GM21528 (cell line): ENCODE measurements at regions not wholly inside any gene's neighbourhood (a gene's known extent, or its start where the extent isn't known, plus 50 kb on each side); places are given as distances from the start of the nearest gene placed in this dataset.
"Not testable (repeated sequence)": the region's sequence is repeated elsewhere in the genome, so short reads cannot be mapped to it uniquely, and the experiment has no call there.

Experiments
- ATAC-seq: cut with Tn5 transposase; IDR thresholded peaks from one replicate; pipeline ENCODE4 v1.9.1; 2021; ENCODE audit warnings: mild to moderate bottlenecking, moderate library complexity; ENCODE audit not compliant: unreplicated experiment, low FRiP score

DNA sequence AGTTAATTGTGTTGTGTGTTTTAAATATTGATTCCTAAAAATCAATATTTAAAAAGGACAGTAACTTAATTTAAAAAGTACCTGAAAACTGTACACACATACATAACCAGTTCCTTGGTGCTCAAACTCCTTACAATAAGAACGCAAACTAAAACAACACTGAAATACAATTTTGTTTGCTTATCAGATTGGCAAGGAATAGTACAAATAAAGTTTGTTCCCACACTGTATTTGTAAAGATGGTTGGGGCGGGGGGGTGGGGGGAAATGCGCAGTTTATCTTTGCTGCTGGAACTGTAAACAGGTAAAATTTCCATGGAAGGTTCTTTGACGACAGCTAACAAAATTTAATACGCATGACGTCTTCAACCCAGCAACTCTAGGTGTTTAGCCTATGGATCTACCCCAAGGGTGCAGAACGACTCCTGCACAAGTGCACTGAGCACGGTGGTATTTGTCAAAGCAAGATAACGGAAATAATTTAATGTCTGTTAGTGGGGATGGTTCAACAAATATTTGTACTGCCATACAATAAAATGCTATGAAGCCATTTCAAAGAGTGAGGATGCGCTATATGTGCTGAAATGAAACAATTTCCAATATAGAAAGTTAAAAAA, 96.5 kb downstream of the ING1 start:
- no peak for ATAC-seq

DNA sequence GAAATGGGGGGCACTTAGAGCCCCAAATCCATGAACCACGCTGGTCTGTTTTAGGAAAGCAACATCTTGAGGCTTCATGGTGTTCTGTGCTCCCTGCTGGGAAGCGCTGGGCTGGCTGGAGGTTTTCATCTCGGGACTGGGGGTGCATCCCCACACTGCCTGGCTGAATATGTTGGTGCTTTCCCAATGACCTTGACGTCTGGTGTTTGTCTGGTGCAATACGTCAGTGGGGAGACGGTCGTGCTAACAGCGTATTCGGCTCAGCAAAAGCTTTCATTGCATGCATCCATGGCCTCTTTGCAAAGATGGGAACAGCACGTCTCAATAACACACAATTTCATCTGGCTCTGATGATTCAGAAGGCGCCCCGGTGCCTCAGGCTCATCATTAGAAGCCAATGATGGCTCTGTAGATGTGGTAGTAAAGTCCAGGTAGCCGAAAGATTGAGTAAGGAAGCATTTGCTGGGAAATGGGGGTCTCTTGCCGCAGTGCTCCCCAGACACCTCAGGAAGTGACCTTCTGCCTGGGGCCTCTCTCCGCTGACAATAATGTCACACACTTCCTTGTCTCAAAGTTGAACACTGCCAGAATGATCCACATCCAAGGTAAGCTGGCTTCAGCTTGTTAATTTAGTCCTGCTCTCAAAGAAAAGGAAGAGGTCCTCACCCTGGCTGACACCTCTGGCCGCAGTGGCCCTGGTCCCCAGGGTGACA, 97.7 kb downstream of the ING1 start:
- ATAC-seq, result no peak

DNA sequence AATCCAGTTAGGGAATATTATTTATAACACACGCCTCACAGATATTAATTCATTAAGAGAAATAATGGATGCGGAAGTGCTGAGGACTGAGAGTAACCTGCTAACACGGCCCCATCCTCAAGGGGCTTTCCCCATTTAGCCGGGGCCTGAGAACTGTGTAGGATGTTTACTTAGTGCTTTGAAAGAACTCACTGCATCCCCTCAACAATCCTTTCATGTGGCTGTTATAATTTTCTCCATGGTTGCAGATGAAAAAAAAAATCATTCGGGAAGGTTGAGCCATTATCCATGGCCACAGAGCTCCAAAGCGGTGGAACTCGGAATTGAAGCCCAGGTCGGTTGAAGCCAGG, 98.2 kb downstream of the ING1 start:
- ATAC-seq, result no peak

DNA sequence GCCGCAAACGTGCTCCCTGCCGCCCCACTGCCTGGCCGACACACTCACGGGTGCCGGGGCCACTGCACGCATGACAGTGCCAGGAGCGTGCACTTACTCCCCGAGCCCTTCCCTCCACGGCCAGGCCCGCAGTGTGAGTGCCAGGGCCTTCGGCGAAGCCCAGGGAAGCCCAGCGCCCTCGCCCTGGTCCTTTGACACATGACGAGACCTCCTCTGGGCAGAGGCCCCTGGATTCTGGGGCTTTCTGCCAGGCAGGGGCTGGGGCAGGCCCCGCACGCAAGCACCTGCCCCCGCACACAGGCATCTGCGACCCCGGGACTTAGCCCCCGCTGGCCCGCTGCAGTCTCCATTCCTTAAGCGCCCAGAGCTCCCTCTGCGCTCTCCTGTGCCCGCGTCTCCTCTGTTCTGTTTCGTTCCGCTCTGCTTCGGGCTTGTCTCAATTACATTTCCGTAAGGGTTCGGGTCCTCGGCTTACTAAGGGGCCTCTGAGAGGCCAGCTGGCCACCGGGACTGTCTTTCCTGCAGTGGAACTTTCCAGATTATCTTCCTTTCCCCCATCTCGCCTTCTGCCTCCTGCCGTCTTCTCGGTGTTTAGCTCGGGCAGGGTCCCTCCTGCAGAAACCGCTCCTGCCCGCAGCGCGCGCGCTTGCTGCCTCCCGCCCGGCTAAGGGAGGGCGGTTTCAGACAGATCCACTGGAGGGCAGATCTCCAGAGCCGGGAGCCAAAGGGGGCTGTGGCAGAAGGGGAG, 98.8 kb downstream of the ING1 start:
- ATAC-seq, result no peak

DNA sequence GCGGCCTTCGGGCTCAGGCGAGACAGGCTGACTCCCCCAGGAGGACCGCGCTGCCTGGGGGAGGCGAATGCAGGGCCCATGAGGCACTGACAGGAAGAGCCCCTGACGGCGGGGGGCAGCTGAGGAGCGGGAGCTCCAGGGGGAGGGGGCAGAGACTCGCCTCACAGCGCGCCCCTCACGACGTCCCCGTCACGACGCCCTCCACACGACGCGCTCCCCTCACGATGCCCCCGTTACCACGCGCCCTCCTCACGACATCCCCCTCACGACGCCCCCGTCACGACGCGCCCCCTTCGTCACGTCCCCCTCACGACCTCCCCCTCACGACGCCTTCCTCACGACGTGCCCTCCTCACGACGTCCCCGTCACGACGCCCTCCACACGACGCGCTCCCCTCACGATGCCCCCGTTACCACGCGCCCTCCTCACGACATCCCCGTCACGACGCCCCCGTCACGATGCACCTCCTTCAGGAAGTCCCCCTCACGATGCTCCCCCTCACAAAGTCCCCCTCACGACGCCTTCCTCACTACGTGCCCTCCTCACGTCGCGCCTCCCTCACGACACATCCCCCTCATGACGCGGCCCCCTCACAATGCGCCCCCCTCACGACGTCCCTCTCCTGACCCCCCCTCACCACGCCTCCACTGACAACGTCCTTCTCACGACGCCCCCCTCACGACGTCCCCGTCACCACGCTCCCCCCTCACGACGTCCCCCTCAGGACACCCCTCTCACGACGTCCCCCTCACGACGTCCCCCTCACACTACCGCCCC, 99.6 kb downstream of the ING1 start:
- no peak for ATAC-seq

DNA sequence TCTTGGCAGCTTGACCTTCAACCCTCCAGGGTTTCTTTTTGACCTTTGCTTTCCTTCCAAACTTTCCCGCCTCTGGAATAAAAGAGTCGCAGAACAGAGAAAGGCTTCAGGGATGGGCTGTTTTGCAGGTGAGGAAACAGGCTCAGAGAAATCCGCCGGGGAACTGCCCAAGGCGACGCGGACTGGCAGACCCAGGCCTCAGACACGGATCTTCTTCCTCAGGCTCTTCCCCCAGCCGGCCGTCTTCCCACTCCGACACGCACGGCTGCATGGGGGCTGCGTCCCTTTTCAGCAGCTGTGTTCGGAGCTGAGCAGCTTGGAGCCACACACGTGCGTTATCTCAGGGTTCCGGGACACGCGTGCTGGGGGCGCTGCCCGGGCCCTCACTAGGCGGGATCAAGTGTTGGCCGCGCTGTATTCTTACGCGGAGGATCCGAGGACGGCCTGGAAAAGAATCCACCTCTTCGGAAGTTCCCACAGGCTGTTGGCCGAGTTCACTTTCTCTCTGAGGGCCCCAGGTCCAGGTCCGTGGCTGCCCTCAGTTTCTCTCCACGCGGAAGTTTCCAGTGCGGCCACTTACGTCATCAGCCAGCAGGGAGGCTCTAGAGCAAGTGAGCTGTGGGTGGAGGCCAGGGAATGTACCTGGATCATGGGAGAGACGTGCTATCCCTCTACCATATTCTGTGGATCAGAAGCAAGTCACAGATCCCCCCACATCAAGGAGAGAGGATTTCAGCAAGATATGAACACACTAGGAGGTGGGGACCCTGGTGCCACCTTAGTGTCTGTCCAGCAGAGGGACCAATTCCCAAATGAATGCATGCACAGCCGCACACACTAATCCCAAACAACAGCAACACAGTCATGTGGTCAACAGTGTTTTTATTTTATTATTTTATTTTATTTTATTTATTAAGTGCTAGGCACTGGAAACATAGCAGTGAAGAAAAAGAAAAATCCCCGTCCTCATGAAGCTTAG, 100.4 kb downstream of the ING1 start:
- no peak for ATAC-seq

DNA sequence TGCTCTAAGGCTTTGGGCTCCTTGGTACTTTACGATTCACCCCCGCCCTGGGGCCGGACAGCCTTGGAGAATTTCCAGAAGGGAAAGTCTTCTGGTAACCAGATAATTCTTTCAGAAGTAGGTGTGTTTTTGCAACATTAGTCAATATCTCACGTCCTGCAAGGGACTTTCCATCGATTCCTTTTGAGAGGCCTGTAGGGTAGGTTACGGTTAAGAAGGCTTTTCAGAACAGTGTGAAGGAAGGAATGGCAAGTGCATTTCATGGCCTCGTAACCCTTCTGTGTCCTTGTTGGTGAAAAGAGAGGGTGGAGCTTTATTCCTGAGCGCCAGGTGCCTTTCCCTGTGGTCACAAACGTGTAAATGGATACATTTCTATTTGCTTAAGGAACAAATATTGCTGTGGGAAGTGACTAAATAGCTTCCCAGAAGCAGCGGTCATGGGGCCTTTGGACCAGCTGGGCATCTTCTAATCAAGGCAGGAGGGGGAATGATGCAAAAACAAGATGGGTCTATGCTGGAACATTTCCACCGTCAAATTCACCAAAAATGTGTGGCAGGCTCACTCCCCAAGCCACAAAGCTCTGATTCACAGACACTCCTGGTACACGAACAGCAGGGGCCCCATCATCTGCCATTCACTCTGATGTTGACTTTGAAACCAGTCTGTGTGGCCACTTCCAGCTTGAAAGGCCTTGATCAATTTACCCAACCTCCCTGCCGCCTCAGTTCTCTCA, 99.2 kb downstream of the ANKRD10 start:
- no peak for ATAC-seq

DNA sequence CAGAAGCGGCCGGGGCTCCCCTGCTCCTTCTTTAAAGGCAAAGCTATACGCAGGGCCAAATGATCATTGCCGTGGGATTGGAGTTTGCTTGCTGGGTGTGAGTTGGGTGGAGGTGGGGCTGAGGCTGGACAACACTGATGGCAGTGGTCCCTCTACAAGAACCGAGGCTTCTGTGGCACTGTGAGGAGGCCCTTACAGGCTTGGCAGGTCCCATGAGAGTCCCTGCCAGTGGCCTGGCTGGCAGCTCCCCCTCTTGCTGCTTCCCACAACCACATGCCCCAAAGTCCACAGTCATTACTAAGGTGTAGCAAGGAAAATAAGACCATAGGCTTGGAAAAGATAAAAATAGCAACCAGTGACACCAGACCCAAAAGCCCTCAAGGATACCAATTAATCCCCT, 98.4 kb downstream of the ANKRD10 start:
- no peak for ATAC-seq

DNA sequence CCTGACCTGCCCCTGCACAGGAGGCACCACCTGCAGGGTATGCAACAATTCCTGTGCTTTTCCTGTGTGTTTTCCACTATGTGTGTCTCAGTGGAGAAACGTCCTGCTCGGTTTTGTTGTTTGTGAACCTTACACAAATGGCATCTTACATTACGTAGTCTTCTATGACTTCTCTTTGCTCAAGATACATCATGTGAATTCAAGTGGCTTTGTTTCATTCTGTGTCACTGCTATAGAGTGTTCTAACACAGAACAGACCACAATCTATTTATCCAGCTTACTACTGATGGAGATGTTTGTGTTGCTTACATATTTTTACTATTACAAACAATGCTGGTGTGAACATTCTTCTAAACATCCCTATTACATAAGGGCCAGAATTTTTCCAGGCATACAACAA, 97.7 kb downstream of the ANKRD10 start:
- no peak for ATAC-seq

DNA sequence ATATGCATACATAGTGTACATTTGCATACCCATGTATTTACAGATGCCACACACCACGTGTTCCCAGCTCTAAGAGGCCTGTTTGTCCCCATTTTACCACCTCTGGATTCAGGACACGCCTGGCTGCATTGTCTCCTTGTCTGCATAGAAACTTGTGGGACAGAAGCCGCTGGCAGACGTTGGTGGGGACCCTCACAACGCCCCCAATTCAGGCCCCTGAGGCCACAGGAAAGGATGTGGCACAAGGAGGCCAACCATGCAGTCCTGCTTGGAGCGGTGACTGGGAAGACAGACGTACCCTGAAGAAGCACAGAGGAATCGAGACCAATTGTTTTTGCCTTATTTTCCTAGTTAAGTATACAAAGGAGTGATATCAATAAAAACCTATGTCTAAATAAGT, 96.1 kb downstream of the ANKRD10 start:
- no peak for ATAC-seq

DNA sequence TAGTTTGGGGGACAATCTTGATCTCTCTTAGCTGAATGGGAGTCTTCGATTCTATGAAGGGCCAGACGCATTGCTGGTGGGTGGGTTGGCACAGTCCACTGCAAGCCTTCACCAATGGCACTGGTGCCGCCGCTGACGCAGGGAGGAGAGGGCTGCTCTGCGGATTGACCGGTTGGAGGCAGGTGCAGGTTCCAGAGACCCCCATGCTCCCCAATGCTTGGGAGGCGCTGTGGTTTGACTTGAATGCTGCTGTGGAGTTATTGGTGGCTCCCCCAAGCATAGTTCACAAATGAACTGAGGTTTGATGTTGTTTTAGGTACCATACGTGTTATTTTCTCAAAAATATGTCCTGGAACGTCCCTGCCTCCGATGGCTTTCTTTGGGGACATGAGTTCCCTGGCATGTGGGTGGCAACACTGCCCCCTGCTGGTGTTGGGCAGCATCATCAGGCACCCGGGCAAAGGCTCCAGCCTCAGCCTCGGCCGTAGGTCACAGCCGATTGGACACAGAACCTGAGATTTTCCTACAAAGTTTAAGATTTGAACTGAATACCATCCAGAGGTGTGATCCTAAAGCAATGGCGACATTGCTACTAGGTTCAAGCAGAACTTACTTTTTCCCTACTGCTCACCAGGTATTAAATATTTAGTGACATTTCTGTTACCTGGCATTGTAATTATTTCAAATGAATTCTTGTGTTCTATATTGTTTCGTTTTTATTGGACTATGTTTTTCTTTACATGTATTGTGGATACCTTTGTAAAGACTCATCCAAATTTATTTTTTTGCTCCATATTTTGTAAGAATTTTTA, 95.5 kb downstream of the ANKRD10 start:
- ATAC-seq, result peak; percentile 79

DNA sequence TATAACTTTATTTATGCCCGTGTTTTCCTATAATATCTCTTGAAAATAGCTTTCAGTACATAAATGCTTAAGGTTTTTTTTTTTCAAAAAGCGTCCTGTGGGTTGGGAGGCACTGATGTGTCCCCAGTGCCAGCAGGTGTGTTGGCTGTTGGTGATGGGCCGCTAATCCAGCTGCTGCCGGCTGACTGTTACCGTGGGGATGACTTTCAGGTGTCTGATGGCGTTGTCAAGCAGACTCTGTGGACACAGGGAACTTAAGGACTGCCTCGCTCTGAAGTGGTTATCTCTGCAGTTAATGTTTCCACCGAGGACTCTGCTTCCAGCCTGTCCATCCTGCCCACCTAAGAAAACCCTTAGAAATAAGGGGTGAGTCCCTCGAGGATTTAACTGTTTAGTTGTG, 94.5 kb downstream of the ANKRD10 start:
- no peak for ATAC-seq

DNA sequence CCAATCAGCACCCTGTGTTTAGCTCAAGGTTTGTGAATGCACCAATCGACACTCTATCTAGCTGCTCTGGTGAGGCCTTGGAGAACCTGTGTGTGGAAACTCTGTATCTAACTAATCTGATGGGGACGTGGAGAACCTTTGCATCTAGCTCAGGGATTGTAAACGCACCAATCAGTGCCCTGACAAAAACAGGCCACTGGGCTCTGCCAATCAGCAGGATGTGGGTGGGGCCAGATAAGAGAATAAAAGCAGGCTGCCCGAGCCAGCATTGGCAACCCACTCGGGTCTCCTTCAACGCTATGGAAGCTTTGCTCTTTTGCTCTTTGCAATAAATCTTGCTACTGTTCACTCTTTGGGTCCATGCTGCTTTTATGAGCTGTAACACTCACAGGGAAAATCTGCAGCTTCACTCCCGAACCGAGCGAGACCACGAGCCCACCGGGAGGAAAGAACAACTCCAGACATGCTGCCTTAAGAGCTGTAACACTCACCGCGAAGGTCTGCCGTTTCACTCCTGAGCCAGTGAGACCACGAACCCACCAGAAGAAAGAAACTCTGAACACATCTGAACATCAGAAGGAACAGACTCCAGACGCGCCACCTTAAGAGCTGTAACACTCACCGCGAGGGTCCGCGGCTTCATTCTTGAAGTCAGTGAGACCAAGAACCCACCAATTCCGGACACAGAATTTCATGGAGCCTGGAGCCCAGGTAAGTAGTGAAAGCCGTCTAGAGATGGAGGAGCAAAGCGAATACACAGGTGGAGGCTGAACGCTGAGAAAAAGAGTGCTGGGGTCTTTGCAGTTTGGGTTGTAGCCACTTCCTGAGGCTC, 92.8 kb downstream of the ANKRD10 start:
- ATAC-seq, result not testable (repeated sequence)

DNA sequence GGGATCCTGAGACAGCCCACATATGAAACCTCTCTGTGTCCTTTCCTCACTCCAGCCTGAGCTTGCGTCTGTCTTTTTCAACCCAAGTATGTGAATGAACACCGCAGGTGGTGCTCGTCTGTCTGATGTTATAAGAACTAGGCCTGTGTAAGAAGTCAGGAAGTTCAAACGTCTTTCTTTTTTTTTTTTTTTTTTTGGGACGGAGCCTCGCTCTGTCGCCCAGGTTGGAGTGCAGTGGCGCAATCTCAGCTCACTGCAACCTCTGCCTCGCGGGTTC, 92.3 kb downstream of the ANKRD10 start:
- ATAC-seq, result no peak

DNA sequence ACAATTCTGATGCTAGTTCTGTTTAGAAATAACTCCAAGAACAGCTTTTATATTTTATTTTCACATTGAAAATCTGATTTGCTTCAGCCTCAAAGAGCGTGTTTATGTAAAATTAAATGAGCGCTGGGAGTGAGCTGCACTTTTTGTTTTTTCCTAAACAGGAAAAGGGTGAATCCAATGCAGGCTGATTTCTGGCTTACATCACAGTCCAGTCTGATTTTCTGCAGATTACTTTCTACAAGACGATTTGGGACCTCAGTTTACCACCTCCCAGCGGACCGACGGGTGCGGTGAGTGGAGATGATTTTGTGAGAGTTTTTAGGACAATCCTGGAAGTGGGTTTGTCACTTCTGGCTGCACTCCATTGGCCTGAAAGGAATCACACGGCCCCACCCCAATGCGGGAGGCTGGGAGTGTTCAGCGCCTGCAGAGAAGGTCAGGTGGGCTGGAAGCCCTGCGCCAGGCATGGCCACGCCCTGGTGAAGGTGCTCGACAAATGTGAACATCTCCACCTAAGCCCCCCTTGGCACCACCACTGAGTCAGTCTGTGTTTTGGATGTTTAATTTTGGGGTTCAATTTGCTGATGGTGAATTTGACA, 90.1 kb downstream of the ANKRD10 start:
- no peak for ATAC-seq

DNA sequence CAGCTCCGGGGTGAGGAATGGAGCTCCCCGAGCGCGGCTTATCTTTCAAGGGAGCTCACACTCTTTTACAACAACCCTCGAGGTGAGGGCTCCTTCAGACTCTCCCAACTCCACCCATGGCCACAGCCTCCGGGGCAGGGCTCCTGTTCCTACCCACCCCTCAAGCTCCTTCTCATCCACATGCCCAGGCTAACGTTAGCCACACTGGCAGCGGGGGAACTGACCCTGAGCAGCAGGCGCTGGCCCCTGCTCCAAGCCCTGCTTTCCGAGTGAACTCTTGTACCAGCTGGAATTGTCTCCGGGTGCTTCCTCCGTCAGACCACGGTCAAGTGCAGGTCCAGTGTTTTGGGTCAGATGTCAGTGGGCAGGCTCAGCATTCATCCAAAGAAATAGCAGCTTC, 89.4 kb downstream of the ANKRD10 start:
- no peak for ATAC-seq

DNA sequence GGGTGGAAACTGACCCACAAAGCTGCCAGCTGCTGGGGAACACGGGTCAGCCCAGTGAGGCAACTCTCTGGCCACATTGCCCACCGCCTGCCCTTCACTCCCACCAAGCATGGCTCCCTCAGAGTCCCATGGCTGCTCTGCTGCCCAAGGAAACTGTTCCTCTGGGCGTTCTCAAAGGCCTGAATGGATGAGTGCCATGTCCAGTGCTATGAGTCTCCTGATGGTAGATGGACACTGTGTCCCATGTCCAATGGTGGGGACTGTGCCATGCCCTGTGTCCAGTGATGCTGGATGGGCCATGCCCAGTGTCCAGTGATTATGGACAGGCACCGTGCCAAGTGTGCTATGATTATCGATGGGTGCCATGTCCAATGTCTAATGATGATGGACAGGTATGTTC, 88.8 kb downstream of the ANKRD10 start:
- no peak for ATAC-seq
